Urothelium cell line (cell line): ENCODE measurements at regions not wholly inside any gene's neighbourhood (a gene's known extent, or its start where the extent isn't known, plus 50 kb on each side); places are given as distances from the start of the nearest gene placed in this dataset.
"Not testable (repeated sequence)": the region's sequence is repeated elsewhere in the genome, so short reads cannot be mapped to it uniquely, and the experiment has no call there.

Experiments
- DNase-seq: peaks from one replicate; pipeline ENCODE4 v3.0.0; 2011; ENCODE audit warnings: low spot score, mixed read lengths
- FAIRE-seq: peaks from 2 replicates; lab custom pipeline; 2011; peaks lifted over from hg19 to GRCh38; lab: Jason Lieb, UNC

DNA sequence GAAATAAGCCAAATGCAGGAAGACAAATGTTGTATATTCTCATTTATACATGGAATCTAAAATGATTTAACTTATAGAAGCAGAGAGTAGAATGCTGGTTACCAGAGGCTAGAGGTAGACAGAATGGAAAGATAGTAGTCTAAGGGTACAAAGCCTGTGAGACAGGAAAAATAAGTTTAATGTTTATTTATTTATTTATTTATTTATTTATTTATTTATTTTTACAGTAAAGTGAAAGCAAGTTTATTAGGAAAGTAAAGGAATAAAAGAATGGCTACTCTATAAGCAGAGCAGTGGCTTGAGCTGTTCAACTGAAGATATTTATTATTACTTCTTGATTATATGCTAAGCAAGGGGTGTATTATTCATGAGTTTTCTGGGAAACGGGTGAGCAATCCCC, 203.2 kb downstream of the LAS1L start:
- FAIRE-seq (no peak), DNase-seq (no peak)

- no peak for DNase-seq
Measured at GRCh38 chrX:65300104-65300809, 234.3 kb downstream of the LAS1L start.

DNA sequence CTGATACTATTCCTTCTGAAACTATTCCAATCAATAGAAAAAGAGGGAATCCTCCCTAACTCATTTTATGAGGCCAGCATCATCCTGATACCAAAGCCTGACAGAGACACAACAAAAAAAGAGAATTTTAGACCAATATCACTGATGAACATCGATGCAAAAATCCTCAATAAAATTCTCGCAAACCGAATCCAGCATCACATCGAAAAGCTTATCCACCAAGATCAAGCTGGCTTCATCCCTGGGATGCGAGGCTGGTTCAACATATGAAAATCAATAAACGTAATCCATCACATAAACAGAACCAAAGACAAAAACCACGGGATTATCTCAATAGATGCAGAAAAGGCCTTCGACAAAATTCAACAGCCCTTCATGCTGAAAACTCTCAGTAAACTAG, 251.7 kb downstream of the LAS1L start:
- not testable (repeated sequence) for FAIRE-seq, DNase-seq

More at GRCh38 chrX:65300104-65300809, 234.3 kb downstream of the LAS1L start:
- no peak for FAIRE-seq

GRCh38 chrX:65273152-65273551, 261.4 kb downstream of the LAS1L start:
- no peak for DNase-seq
- no peak for FAIRE-seq

DNA sequence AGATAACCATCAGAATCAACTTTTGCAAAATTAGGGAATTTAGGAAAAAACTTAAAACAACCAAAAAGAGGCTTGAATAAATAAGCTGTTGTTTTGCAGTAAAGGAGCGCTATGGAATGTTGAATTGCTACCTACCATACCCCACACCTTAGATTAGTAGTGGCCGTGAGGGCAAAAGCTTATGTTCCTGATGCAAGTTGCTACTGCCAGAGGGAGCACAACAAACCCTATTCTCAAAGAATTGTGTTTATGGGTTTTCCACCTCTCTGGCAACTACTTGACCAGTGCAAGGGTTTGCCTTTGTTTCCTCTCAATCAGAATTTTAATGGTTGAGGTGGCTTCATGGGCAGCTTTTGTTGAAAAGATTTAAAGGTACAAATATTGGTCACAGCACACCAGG, 268.1 kb downstream of the LAS1L start:
- DNase-seq = no peak
- FAIRE-seq = no peak

DNA sequence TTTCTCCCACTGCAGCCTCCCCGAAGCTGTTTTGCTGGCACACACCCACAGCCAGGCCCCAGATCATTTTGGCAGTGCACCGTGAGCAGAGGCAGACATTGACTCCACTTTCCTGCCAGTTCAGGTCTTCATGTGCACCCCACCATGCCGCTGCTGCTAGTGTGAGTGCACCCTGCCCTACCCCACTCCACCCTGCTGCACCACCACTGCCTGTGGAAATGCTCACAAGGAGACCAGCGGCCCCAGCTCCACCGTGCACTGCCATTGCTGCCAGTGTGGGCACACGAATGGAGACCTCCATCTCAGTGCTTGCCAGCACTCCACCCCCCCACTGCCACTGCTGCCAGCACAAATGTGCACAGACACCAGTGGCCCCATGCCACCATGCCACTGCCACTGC, 277.6 kb upstream of the ZC4H2 start:
- DNase-seq (no peak), FAIRE-seq (no peak)

DNA sequence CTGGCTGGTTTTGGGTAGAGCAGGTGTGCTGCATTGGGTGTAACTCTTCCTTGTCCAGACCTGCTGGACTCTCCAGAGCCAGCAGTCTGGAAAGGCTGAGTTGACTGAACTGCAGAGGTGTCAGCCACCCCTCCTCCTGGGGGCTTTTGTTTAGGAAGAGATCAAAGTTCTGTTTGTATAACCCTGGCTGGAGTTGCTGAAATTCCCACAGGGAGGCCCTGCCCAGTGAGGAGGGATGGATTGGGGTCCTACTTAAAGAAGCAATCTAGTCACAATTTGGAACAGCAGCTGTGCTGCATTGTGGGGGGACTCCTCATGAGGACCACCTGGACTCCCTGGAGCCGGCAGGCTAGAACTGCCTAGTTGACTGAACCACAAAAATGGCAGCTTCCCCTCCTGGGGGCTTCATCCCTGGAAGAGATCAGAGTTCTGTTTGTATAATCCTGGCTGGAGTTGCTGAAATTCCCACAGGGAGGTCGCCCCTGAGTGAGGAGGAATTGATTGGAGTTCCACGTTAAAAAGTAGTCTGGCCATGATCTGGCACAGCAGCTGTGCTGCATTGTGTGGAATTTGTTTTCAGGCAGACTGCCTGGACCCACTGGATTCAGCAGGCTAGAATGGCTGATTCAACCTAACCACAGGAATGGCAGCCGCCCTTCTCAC, 264.9 kb upstream of the ZC4H2 start:
- FAIRE-seq (no peak), DNase-seq (peak; percentile 40)

GRCh38 chrX:65203545-65203944, 227.3 kb upstream of the ZC4H2 start:
- FAIRE-seq (no peak), DNase-seq (no peak)

- FAIRE-seq (no peak), DNase-seq (peak; percentile 64)
Measured at GRCh38 chrX:65196758-65197360, 220.6 kb upstream of the ZC4H2 start.

GRCh38 chrX:65195621-65196020, 219.4 kb upstream of the ZC4H2 start:
- FAIRE-seq (no peak), DNase-seq (no peak)

- FAIRE-seq (no peak), DNase-seq (no peak)
Measured at GRCh38 chrX:65194547-65194946, 218.3 kb upstream of the ZC4H2 start.

DNA sequence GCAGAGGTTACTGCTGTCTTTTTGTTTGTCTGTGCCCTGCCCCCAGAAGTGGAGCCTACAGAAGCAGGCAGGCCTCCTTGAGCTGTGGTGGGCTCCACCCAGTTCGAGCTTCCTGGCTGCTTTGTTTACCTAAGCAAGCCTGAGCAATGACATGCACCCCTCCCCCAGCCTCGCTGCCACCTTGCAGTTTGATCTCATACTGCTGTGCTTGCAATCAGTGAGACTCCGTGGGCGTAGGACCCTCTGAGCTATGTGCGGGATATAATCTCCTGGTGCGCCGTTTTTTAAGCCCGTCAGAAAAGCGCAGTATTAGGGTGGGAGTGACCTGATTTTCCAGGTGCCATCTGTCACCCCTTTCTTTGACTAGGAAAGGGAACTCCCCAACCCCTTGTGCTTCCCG, 187.1 kb upstream of the ZC4H2 start:
- not testable (repeated sequence) for FAIRE-seq, DNase-seq

DNA sequence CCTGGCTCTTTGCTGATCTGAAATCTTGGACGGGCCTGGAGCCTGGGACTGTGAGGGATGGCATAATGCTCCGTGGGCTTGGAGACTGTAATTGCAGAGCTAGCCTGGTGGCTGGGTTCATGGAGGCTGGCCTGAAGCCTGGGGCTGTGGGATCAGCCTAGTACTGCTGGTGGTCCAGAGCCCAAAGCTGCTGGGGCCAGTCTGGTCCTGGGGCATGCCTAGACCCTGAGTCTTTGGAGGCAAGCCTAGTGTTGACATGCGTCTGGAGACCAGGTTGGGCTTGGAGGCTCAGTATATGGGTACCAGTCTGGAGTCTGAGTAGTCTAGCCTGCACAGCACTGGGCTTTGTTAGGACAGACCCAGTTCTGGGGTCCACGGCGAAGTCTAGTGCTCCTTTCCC, 172.0 kb upstream of the ZC4H2 start:
- DNase-seq (no peak), FAIRE-seq (no peak)

GRCh38 chrX:65136424-65136823, 160.2 kb upstream of the ZC4H2 start:
- no peak for FAIRE-seq
- DNase-seq = no peak

DNA sequence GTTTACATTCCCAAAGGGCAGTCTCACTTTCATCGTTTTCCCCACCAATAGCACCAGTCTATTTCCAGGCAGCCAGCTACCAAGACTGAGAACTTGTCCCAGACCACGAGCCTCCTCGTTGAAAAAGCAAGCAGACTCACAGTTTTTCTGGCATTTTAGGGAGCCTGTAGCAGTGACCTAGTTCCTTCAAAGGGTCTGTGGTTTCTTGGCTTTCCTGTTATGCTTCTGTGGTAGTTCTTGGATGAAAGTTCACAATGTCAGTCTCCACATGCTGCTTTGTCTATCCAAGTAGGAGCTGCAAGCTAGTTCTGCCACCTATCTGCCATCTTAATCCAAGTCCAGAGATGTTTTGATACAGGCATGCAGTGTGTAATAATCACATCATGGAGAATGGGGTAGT, 151.6 kb upstream of the ZC4H2 start:
- FAIRE-seq (no peak), DNase-seq (no peak)

DNA sequence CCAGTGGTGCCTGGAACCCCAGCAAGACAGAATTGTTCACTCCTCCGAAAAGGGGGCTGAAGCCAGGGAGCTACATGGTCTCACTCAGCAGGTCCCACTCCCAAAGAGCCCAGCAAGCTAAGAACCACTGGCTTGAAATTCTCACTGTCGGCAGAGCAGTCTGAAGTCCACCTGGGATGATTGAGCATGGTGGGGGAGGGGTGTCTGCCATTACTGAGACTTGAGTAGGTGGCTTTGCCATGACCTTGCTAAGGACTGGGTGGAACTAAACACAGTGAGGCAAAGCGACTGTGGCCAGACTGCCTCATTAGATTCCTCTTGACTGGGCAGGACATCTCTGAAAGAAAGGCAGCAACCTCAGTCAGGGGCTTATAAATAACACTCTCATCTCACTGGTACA, 122.6 kb upstream of the ZC4H2 start:
- DNase-seq = no peak
- no peak for FAIRE-seq

DNA sequence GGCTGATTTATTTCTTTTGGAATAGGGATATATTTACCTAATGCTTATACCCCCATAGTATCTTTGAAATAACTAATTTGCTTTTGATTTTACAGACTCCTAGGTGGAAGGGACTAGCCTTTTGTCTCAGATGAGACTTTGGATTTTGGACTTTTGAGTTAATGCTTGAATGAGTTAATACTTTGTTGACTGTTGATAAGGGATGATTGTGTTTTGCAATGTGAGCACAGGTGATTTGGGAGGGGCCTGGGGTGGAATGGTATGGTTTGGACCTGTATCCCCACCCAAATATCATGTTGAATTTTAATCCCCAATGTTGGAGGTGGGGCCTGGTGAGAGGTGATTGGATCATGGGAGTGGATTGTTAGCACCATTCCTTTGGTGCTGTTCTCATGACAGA, 117.4 kb upstream of the ZC4H2 start:
- FAIRE-seq (no peak), DNase-seq (no peak)

DNA sequence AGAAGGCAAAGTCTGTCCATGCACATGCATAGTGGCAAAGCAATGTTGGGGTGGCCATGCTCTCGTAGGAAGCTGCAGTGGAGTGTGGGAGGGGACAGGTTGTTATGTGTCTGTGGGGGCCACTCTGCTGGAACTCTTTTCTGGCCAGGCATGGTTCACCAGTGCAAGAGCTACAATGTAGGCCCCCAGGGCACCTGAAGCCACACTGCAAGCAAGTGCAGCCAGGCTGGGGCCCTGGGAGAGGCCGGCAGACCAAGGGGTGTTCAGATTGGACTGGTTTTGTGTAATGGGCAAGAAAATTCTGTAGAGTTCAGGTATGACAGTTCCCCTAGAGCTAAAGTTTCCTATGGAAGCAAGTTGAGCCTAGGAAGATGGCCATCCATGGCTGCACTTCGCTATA, 97.0 kb upstream of the ZC4H2 start:
- DNase-seq = no peak
- FAIRE-seq = no peak

GRCh38 chrX:65072590-65072989, 96.3 kb upstream of the ZC4H2 start:
- FAIRE-seq (no peak), DNase-seq (no peak)

- not testable (repeated sequence) for FAIRE-seq, DNase-seq
Measured at GRCh38 chrX:65058626-65059025, 82.4 kb upstream of the ZC4H2 start.

DNA sequence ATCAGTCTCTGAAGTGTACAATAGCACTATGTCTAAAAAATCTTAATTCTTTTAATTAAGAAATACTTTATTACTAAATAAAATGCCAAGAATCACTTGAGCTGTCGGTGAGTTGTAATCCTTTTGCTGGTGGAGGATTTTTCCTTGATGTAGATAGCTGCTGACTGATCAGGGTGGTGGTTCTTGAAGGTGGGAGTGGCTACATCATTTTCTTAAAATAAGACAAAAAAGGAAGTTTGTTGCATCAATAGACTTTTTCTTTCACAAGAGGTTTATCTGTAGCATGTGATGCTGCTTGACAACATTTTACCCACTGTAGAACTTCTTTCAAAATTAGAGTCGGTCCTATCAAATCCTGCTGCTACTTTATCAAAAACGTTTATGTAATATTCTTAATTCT, 68.8 kb upstream of the ZC4H2 start:
- DNase-seq = no peak
- FAIRE-seq = no peak

- FAIRE-seq (no peak), DNase-seq (peak; percentile 23)
Measured at GRCh38 chrX:65035446-65035770, 59.2 kb upstream of the ZC4H2 start.
